HG03354 (cell line): ENCODE measurements at regions not wholly inside any gene's neighbourhood (a gene's known extent, or its start where the extent isn't known, plus 50 kb on each side); places are given as distances from the start of the nearest gene placed in this dataset.
"Not testable (repeated sequence)": the region's sequence is repeated elsewhere in the genome, so short reads cannot be mapped to it uniquely, and the experiment has no call there.

Source experiments
- ATAC-seq: cut with Tn5 transposase; IDR thresholded peaks from one replicate; pipeline ENCODE4 v1.9.1; 2021; ENCODE audit warnings: mild to moderate bottlenecking; ENCODE audit not compliant: unreplicated experiment, poor library complexity, severe bottlenecking

DNA sequence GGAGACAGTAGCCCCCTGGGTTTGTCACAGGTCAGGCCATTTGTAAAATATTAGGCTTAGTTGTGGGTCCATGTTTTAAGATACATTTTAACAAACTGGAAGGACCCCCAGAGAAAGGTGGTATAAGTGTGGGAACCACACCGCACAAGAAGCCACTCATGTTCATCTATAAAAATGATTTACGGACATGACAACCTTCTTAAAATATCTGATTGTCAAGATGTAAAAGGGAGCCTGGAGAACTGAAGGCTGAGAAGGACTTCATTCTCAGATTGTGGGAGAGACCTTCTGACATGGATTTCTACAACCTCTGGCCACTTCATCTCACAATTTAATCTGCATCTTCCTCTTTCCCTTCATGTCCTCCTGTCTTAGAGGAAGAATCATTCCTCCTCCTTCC, 102.4 kb downstream of the VCPKMT start:
- ATAC-seq: no peak

DNA sequence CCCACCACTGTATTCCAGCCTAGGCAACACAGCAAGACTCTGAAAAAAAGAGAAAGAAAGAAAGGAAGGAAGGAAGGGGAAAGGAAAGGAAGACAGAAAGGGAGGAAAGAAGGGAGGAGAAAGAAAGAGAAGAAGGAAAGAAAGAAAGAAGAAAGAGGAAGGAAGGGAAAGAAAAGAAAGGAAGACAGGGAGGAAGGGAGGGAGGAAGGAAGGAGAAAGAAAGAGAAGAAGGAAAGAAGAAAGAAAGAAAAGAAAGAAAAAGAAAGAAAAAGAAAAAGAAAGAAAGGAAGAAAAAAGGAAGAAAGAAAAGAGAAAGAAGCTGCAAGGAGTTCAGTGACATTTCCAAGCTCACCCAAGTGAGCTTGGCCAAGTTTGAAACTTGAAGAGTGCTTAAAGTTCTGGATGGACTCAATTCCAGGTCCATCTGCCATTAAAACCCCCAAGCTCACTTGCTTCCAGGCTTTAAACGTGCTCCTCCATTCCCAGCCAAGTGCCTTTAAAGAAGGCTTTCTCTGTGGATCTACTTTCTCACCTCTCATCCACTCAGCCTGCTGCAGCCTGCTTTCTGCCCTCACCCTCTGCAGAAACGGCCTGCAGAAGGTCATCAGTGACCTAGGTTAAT, 101.5 kb downstream of the VCPKMT start:
- ATAC-seq: no peak

DNA sequence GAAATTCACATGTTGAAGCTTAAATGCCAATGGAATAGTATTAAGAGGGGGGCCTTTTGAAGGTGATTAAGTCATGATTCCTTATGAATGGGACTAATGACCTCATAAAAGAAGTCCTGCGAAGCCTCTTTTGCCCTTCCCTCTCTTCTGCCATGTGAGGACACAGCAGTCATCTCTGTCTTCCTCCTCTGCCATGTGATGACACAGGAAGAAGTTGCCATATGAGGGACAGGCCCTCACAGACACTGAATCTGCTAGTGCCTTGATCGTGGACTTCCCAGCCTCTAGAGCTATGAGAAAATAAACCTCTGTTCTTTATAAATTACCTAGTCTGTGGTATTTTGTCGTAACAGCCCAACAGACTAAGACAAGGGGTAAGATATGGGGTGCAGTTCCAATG, 100.7 kb downstream of the VCPKMT start:
- ATAC-seq: no peak

DNA sequence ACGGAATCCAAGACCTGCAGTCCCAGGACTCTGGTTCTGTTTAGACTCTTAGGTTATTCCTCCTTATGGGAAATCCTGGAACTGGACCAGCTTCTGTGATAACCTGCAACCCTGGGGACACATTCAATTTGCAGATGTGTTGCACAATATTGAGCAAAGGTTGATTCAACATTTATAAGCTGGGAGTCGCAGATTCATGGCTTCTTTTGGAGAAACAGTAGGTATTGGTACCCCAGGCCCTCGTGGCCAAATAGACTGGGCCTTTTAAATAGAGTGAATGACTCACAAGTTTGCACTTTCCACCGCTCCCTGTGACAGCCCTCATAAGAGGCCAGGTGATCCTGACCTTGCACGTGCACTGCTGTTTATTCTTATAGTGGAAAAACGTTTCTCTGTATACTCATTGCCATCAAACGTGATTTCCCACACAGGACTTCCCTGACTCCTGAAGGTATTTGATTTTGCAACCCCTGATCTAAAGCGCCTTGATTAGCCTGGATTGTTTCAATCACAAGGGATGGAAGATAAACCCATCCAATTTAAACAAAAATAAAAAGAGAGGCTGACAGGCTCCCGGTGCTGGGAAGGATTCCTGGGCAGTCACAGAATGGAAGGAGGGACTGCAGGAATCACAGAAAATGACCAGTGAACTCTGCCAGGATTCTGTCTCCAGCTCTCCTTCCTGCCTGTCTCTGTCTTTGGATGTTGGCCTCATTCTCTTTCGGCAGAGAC, 98.0 kb downstream of the VCPKMT start:
- no peak for ATAC-seq

DNA sequence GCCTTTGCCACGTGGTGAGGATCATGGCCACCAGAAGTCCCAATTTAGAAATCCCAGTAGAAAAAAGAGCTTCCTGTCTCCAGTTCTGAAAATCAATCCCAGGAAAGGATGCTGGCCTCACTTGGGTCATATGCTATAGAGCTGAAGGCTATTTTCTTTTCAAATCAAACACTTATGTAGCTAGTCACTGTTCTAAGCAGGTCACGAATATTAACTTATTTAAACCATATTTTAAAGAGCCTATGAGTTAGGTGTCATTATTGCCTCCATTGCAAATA, 97.5 kb downstream of the VCPKMT start:
- no peak for ATAC-seq

DNA sequence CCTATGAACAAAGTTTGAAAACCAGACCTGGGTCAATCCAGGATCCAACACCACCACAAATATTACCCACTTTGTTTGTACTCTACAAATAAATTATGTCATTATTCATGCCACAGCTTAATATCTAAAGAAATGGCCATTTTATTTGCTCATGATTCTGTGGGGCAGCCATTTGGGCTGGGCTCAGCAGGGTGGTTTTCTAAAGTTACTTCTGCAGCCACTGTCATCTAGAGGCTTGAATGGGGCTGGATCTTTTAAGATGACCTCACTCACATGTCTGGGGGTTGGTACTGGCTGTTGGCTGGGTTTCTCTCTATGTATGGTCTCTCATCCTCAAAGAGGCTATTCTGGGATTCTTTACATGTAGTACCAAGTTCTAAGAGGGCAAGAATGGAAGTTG, 96.2 kb downstream of the VCPKMT start:
- no peak for ATAC-seq

DNA sequence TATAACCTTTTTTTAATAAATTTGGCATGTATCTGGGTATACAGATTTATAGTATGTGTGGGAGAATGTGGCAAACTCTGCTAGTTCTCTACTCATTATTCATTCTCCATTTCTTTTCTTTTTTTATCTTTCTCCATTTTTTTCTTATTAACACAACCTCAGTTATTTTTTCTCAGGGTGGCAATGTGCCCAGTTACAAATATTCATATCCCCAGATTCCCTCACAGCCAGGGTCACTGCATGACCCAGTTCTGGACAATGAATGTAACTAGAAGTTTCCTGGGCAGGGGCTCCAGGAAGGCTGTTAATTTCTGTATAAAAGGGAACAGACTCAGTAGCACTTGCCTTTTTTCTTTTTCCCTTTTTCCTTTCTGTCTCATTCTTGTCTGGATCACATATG, 95.6 kb downstream of the VCPKMT start:
- no peak for ATAC-seq

DNA sequence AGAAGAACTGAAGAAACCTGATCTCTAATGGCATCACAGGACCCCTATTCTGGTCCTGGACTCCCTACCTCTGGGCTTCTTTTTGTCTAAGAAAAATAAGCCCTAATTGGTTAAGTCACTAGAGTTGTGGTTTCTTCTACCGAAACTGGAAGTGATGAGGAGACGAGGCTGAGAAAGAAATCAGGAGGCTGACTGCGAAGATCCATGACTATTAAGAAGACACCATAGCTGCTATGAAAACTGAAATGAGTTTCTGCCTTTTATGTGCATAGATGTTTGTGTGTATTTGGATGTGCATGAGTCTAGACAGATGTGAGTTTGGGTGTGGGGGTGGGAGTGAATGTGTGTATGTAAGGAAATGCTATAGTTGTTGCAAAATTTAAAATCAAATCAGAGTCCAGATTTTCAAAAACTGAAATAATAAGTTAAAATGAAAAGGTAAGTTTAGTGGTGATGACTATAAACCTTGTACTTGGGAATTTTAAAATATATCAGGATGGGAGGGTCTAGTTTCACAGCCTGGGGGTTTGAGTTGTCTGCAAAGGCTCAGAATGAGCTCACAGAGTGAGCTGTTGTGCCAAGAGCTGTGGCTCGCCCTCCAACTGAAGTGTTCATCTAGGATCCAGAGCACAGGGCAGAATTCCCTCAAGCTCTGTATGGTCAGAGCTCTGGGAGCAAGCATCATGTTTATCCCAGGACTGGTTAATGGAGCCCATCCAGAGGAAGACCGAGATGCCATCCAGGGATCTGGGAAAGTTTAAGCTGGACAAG, 94.9 kb downstream of the VCPKMT start:
- no peak for ATAC-seq

DNA sequence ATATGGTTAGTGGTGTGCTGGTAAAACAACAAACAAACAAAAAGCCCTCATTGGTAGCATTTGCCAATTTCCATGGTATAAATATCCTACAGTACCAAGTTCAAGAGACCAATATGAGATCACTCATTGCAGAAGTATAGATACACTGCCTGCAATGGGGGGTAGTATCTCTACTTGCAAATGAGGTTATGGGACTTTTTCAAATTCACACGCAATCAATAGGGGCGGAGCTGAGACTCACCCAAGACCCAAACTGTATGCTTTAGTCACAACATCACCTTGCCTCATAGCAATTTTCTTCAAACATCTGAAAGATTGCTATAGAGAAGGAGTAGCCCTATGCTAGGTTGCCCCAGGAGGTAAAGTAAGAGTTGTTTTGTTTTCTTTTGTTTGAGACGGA, 93.7 kb downstream of the VCPKMT start:
- ATAC-seq: no peak

DNA sequence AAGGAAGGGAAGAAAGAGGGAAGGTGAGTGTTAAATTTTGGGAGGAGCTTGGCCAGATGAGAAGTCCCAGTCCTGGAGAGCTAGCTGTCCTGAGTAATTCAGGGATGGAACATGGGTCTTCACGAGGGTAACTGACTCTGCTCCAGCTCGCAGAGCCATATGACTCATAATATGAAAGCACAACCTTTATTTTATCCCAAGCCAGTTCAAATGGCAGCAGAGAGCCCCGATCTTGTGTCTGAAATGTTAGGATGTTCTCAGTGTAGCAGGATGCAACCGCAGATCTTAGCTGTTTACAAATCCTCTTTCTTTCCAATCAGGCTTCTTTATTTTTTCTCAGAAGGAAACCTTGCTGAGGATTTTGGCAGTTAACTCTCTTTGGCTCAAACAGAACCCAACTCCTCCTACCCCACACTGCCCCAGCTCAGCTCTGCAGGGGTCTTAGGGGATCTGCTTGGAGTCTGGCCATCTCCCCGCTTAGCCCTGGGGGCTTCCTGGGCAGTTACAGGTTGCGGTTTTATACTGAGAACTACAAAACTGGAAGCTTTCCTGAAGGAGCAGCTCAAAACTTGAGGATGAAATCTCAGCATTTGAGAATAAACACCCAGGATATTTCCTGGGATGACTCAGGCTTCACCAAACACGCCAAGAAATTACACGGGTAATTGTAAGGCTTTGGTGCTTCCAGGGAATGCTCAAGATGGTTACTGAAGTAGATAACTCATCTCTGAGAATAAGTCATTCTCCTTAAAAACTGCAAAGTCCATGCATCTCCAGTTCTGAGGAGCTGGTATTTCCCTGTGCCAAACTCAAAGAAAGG, 92.5 kb downstream of the VCPKMT start:
- ATAC-seq: no peak

DNA sequence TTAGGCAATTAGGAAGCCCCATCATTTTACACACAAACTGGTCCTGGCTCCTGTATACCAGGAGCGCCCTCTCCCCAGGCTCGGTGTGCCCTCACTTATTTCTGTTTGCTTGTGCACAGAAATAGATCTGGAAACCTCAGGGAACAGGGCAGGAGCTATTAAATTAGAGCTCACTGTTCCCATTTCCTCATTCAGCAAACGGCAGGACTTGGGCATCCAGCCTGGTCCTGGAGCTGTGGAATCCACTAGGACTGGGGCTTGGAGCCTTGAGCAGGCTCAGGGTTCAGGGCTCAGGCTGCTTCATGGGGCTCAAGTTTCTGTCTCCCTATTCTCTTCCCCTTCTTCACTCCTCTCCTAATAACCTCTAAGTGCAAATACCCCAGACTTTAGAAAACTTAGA, 91.3 kb downstream of the VCPKMT start:
- ATAC-seq: no peak

DNA sequence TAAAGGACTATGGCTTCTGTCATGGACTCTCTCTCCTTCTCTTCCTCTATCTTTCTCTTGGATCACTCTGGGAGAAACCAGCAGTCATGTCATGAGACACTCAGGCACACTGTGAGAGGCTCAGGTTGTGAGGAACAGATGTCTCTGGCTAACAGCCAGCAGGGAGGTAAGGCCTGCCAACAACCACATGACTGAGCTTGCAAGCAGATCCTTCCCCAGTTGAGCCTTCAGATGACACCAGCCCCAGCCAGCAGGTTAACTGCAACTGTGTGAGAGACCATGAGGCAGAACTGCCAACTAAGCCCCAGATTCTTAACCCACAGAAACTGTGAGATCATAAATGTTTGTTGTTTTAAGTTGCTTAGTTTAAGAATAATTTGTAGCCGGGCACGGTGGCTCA, 90.6 kb downstream of the VCPKMT start:
- no peak for ATAC-seq

DNA sequence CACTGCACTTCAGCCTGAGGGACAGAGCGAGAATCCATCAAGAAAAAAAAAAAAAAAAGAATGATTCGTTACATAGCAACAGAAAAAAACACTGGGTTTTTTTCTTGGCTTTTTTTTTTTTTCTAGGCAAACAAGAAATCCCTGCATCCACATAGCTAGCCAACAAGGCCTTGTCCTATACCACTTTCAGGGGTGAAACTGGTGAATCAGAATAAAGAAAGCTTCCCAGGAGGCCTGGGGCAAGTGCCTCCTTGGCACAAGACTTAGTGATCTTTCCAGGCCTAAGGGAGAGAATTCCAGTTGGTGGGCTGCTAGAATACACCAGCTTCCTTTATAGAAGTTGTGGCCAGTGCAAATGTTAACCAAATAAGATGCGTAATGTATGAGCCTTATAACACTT, 90.0 kb downstream of the VCPKMT start:
- no peak for ATAC-seq

DNA sequence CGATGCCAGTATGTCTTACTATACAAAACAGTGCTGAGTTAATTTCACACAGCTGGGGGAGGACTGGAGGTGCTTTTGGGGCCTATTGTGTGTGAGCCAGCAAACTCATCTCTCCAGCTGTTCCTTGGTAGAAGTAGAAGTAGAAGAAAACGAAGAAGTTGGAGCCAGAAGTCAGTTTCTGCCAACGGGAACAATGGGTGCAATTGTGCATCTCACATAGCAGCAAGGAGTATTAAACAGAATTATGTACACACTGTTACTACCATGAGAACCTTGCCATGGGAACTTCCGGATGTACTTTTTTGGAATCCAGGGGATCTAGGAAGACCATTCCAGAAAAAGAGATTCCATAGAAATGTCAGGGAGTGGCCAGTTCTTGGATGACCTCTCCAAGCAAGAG, 88.6 kb downstream of the VCPKMT start:
- ATAC-seq: no peak

DNA sequence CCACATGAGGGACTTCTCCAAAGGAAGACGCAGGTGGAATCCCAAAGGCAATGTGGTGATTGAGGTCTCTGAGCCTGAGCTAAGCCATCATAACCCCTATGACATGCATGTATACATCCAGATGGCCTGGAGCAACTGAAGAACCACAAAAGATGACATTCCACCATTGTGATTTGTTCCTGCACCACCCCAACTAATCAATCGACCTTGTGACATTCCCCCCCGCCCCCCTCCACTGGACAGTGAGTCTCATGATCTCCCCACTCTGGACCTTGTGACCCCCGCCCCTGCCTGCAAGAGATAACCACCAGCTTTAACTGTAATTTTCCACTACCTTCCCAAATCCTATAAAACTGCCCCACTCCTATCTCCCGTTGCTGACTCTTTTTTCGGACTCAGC, 87.9 kb downstream of the VCPKMT start:
- no peak for ATAC-seq

DNA sequence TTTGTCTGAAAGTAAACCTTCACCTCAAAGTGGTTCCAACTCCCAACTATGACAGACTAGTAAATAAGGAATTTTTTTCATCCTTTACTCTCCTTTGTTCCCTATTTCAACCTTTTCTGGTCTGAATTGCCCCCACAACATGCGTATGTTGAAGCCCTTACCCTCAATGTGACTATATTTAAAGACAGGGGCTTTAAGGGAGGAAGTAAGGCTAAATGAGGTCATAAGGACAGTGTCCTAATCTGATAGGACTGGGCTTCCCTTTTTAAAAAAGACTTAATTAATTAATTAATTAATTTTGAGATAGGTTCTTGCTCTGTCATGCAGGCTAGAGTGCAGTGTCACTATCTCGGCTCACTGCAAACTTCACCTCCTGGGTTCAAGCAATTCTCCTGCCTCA, 86.3 kb downstream of the VCPKMT start:
- no peak for ATAC-seq

DNA sequence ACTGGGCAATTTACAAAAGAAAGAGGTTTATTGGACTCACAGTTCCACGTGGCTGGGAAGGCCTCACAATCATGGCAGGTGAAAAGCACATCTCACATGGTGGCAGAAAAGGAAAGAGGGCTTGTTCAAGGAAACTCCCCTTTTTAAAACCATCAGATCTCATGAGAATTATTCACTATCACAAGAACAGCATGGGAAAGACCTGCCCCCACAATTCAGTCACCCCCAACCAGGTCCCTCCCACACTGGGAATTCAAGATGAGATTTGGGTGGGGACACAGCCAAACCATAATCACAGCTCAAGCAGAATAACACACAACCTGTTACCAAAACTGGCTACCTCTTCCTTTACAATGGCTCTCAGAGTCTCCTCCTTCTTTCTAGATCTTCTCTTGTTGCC, 85.5 kb downstream of the VCPKMT start:
- ATAC-seq: not testable (repeated sequence)

DNA sequence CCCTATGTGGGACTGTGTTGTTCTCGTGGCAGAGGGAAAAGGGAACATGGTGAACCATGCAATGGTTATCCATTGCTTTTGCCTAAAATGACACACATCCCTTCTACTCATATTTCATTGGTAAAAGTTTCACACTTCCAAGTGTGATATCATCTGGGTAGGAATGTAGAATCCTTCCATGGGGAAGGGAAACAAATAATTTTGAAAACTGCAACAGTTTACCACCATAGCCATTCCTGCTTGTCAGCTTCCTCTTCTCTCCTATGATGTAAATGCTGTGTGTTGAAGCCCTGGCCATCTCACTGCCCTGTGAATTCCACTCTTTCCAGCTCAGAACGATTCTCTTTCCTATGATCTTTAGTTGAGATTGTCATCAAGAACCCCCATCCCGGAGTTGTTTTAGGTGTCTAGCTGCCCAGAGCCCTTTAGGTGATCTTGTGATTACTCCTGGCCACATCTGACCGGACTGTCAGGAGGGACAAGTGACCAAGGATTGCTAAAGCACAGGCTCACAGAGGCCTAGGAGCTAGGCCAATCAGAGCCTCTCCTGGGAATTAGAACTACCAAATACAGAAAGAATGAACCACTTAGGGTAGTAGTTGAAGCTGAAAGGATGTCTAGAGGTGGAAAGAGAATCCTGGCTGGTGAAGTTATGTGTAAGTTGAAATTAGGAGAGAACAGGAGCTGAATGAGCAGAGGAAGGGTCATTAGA, 84.6 kb downstream of the VCPKMT start:
- no peak for ATAC-seq

DNA sequence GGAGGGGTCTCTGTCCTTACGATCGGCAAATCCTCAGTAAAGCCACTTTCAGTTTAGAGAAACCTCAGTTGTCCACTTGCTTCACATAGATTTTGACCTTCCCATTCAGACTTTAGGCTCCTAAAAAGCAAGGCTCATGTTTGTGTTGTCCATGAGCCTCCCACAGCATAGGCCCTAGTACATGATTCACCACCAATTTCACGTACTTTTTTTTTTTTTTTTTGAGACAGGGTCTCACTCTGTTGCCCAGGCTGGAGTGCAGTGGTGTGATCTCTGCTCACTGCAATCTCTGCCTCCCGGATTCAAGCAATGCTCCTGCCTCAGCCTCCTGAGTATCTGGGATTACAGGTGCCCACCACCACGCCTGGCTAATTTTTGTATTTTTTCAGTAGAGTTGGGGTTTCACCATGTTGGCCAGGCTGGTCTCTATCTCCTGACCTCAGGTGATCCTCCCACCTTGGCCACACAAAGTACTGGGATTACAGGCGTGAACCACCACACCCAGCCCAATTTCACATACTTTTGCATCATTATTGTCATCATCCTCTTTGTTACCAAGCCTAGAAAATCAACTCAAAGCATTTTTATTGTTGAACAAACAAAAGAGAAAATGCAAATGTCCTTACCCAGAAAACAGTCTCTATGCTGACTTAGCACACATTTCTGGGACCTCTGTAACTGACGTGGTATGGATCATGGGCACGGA, 83.8 kb downstream of the VCPKMT start:
- not testable (repeated sequence) for ATAC-seq
